ENCODE measurements at regions not wholly inside any gene's neighbourhood (a gene's known extent, or its start where the extent isn't known, plus 50 kb on each side); places are given as distances from the start of the nearest gene placed in this dataset.

DNA sequence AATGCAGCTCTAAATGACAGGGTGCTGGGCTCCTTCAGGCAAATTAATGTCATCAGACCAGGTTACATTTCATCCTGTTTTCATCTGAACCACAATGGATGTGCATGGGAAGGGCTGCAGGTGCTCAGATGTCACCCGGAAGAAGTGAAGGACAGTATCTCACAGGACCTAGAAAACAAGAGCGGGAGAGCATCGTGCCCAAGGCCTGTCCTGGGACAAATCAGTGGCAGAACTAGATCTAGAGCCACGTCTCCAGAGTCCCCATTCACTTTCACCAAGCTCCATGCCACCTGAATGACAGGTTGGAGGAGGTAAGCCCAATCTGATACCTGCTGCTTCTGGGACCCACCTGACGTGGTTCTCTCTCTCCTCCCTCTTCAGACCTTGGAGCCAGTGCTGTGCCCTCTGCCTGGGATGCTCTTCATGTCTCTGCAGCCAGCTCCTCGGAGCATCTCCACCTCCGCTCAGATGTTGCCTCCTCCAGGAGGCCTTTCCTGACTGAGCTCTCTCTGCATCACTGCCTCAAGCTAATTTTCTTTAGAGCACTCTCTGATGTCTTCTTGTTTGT lies 77.3 kb downstream of the CPN2 start:
- TF ChIP-seq GATA3 (IDR thresholded peaks at IDR 0.05; ENCODE audit: low read depth, low read length) (no peak), GATA2 (IDR thresholded peaks at IDR 0.05; ENCODE audit: low read depth, low read length) (no peak)

GRCh38 chr3:194274424-194275085 lies 76.6 kb downstream of the CPN2 start:
- no peak for TF ChIP-seq GATA3 (IDR thresholded peaks at IDR 0.05; ENCODE audit: low read depth, low read length)
- no peak for TF ChIP-seq GATA2 (IDR thresholded peaks at IDR 0.05; ENCODE audit: low read depth, low read length)

- no peak for TF ChIP-seq GATA2 (IDR thresholded peaks at IDR 0.05; ENCODE audit: low read depth, low read length)
- no peak for TF ChIP-seq GATA3 (IDR thresholded peaks at IDR 0.05; ENCODE audit: low read depth, low read length)
These were observed 75.8 kb downstream of the CPN2 start for GRCh38 chr3:194275291-194275690.

DNA sequence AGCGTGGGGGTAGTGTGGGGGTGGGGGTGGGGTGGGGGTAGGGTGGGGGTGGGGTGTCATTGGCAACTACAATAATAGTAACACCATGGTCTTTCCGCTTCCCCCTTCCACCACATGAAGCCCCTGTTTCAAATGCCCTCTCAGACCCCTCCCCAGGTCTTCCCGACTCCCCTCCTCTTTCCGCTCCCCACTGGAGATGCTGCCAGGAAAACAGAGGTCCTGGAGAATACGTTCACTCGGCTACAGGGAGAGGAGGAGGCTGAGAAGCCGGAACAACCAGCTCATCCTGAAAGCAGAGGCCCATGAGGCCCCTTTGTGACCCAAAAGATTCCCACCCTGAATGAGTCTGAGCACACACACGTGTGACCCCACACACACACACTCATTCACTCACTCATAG lies 75.4 kb downstream of the CPN2 start:
- no peak for TF ChIP-seq GATA3 (IDR thresholded peaks at IDR 0.05; ENCODE audit: low read depth, low read length)
- no peak for TF ChIP-seq GATA2 (IDR thresholded peaks at IDR 0.05; ENCODE audit: low read depth, low read length)

DNA sequence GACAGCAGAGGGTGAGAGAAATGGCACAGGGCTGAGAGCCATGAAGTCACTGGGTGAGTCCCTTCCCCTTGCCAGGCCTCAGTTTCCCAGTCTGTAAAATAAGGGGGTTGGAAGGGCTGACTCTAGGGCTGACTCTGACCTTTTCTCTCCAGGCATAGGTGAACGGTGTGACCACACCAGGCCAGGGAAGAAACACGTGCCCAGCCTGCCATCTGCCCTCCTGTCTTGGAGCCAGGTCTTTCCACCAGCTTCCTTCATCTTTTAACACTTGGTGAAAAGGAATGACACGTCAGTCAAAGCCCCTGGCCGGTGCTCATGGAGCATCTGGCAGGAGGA lies 74.4 kb downstream of the CPN2 start:
- TF ChIP-seq GATA2 (IDR thresholded peaks at IDR 0.05; ENCODE audit: low read depth, low read length) (no peak), GATA3 (IDR thresholded peaks at IDR 0.05; ENCODE audit: low read depth, low read length) (no peak)

- TF ChIP-seq GATA3 (IDR thresholded peaks at IDR 0.05; ENCODE audit: low read depth, low read length) (no peak), GATA2 (IDR thresholded peaks at IDR 0.05; ENCODE audit: low read depth, low read length) (no peak)
These were observed 73.9 kb downstream of the CPN2 start for GRCh38 chr3:194277104-194277785.

- TF ChIP-seq GATA2 (IDR thresholded peaks at IDR 0.05; ENCODE audit: low read depth, low read length): no peak
- TF ChIP-seq GATA3 (IDR thresholded peaks at IDR 0.05; ENCODE audit: low read depth, low read length): no peak
These were observed 73.4 kb downstream of the CPN2 start for GRCh38 chr3:194277786-194278130.

- peak; percentile 39; the same call in 1 of the 2 replicates for TF ChIP-seq GATA2 (IDR thresholded peaks at IDR 0.05; ENCODE audit: low read depth, low read length)
- TF ChIP-seq GATA3 (IDR thresholded peaks at IDR 0.05; ENCODE audit: low read depth, low read length): no peak
These were observed 72.8 kb downstream of the CPN2 start for GRCh38 chr3:194278186-194278845.

DNA sequence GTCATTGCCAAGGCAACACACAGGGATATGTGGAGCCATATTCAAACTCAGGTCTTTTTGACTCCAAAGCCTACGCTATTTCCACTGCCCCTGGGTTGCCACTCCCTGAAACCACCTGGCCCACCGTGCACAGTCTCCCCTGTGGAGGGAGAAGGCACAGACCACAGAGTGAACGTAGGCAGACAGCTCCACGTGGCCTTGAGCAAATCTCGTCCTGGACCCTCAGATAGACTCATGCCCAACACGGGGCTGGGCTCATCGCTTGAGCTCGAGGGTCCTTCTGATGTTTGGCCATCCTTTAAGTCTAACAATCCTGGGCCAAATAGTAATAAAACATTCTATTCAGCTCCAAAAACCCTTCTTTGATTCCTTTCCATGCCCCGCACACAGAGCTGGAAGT lies 72.0 kb downstream of the CPN2 start:
- TF ChIP-seq GATA3 (IDR thresholded peaks at IDR 0.05; ENCODE audit: low read depth, low read length) (no peak), GATA2 (IDR thresholded peaks at IDR 0.05; ENCODE audit: low read depth, low read length) (no peak)

GRCh38 chr3:194279701-194280360 lies 71.3 kb downstream of the CPN2 start:
- TF ChIP-seq GATA2 (IDR thresholded peaks at IDR 0.05; ENCODE audit: low read depth, low read length) (no peak), GATA3 (IDR thresholded peaks at IDR 0.05; ENCODE audit: low read depth, low read length) (no peak)

DNA sequence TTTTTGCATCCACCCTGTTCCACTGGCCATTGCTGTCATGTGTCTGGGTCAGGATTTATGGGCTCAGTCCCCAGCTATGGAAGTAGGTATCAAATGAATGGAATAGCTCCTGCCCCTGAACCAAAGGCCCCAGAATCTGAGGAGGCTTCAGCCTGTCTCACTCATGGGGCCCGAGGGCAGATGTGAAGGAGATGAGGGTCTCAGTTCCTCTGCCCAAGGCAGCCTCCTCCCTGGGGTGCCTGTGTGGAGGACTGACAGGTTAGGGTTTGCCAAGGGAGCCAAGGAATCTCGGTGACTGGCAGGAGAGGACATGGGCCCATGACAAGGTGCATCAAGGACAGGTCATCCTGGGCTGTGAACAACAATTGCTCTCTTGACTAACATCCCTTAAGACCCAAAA lies 70.4 kb downstream of the CPN2 start:
- TF ChIP-seq GATA2 (IDR thresholded peaks at IDR 0.05; ENCODE audit: low read depth, low read length): no peak
- no peak for TF ChIP-seq GATA3 (IDR thresholded peaks at IDR 0.05; ENCODE audit: low read depth, low read length)

- TF ChIP-seq GATA3 (IDR thresholded peaks at IDR 0.05; ENCODE audit: low read depth, low read length): no peak
- no peak for TF ChIP-seq GATA2 (IDR thresholded peaks at IDR 0.05; ENCODE audit: low read depth, low read length)
These were observed 69.8 kb downstream of the CPN2 start for GRCh38 chr3:194281306-194281705.

DNA sequence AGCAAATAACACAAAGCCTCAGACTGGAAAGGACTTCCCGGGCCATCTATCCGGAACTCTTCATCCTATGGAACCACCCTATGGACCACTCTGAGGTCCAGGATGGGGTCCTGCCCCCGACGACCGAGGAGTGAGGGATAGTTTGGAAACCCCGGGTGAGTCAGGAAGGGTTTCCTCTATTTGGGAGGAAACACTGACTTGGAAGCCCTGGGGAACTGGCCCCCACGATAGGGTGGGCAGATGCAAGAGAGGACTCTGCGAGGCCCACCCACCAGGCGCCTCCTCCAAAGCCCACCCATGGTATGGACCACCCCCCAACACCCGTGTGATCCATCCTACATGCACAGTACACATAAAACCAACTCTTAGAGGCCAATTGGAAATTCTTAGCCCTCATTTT lies 69.4 kb downstream of the CPN2 start:
- TF ChIP-seq GATA2 (IDR thresholded peaks at IDR 0.05; ENCODE audit: low read depth, low read length) (no peak), GATA3 (IDR thresholded peaks at IDR 0.05; ENCODE audit: low read depth, low read length) (no peak)

GRCh38 chr3:194282436-194283122 lies 68.5 kb downstream of the CPN2 start:
- TF ChIP-seq GATA2 (IDR thresholded peaks at IDR 0.05; ENCODE audit: low read depth, low read length) (no peak), GATA3 (IDR thresholded peaks at IDR 0.05; ENCODE audit: low read depth, low read length) (no peak)

Data from SH-SY5Y (cell line).